Loucy (cell line): ENCODE measurements at regions not wholly inside any gene's neighbourhood (a gene's known extent, or its start where the extent isn't known, plus 50 kb on each side); places are given as distances from the start of the nearest gene placed in this dataset.

Source experiments
- EZH2phosphoT487 ChIP-seq: fragments of 200-600 bp; IDR thresholded peaks from 2 replicates; pipeline ENCODE4 v1.6.1; 2018; ENCODE audit warnings: antibody characterized with exemption, mild to moderate bottlenecking, moderate library complexity, borderline replicate concordance
- TF ChIP-seq, protein P1 (sequence below): fragments of 200-600 bp; sonication (generic); conservative IDR thresholded peaks from 2 replicates; pipeline ENCODE4 v1.5.1; 2014; ENCODE audit warnings: mild to moderate bottlenecking, antibody characterized with exemption, low read length

GRCh38 chr12:88955531-88955930 lies 375.3 kb upstream of the KITLG start:
- TF ChIP-seq, protein P1, sequence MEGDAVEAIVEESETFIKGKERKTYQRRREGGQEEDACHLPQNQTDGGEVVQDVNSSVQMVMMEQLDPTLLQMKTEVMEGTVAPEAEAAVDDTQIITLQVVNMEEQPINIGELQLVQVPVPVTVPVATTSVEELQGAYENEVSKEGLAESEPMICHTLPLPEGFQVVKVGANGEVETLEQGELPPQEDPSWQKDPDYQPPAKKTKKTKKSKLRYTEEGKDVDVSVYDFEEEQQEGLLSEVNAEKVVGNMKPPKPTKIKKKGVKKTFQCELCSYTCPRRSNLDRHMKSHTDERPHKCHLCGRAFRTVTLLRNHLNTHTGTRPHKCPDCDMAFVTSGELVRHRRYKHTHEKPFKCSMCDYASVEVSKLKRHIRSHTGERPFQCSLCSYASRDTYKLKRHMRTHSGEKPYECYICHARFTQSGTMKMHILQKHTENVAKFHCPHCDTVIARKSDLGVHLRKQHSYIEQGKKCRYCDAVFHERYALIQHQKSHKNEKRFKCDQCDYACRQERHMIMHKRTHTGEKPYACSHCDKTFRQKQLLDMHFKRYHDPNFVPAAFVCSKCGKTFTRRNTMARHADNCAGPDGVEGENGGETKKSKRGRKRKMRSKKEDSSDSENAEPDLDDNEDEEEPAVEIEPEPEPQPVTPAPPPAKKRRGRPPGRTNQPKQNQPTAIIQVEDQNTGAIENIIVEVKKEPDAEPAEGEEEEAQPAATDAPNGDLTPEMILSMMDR, result no peak
- TF ChIP-seq EZH2phosphoT487, result no peak
